ENCODE measurements at regions not wholly inside any gene's neighbourhood (a gene's known extent, or its start where the extent isn't known, plus 50 kb on each side); places are given as distances from the start of the nearest gene placed in this dataset.

GRCh38 chr10:3245395-3245794, 72.8 kb upstream of the PITRM1 start:
- no peaks in the 10 kb centered on the region for H3K9me3 ChIP-seq (ENCODE audit: insufficient read depth, low read depth, low read length)
- no peaks in the 10 kb centered on the region for H3F3A ChIP-seq (ENCODE audit: low read depth)
- no peak for TF ChIP-seq CTCF (conservative IDR thresholded peaks at IDR 0.05; ENCODE audit: low read length)
- no peak for TF ChIP-seq EZH2phosphoT487 (IDR thresholded peaks at IDR 0.05; ENCODE audit: borderline replicate concordance)
- no peaks in the 10 kb centered on the region for H3K27me3 ChIP-seq (ENCODE audit: insufficient read depth, low read length, poor library complexity, severe bottlenecking)
- H3K4me2 ChIP-seq (ENCODE audit: low read depth, low read length, poor library complexity, severe bottlenecking): no peak overlapping the region
- H3K9me2 ChIP-seq (replicated peaks; ENCODE audit: low read depth, low read length): no peaks in the 10 kb centered on the region
- no peaks in the 10 kb centered on the region for H3K36me3 ChIP-seq (ENCODE audit: insufficient read depth, low read length)
- H2AFZ ChIP-seq (ENCODE audit: low read length): no peak overlapping the region
- H3K4me1 ChIP-seq (ENCODE audit: insufficient read depth, low read length, poor library complexity, severe bottlenecking): no peaks in the 10 kb centered on the region
- no peak overlapping the region for H3K9ac ChIP-seq (ENCODE audit: low read depth, low read length, poor library complexity, severe bottlenecking)
- H3K79me2 ChIP-seq (ENCODE audit: insufficient read depth, low read length): no peaks in the 10 kb centered on the region
- no peaks in the 10 kb centered on the region for H4K20me1 ChIP-seq (ENCODE audit: insufficient read depth, low read length, poor library complexity, severe bottlenecking)
- no peak overlapping the region for H3K4me3 ChIP-seq (ENCODE audit: low read length, poor library complexity, severe bottlenecking)

GRCh38 chr10:3241967-3242650, 69.5 kb upstream of the PITRM1 start:
- H3K9ac ChIP-seq (ENCODE audit: low read depth, low read length, poor library complexity, severe bottlenecking): no peak overlapping the region

GRCh38 chr10:3241274-3241921, 68.8 kb upstream of the PITRM1 start:
- TF ChIP-seq EZH2phosphoT487 (IDR thresholded peaks at IDR 0.05; ENCODE audit: borderline replicate concordance) (no peak), CTCF (conservative IDR thresholded peaks at IDR 0.05; ENCODE audit: low read length) (no peak)
- Histone ChIP-seq H3K36me3 (ENCODE audit: insufficient read depth, low read length) (no peaks in the 10 kb centered on the region), H3K27me3 (ENCODE audit: insufficient read depth, low read length, poor library complexity, severe bottlenecking) (no peaks in the 10 kb centered on the region), H3K9me2 (replicated peaks; ENCODE audit: low read depth, low read length) (no peaks in the 10 kb centered on the region), H3K4me1 (ENCODE audit: insufficient read depth, low read length, poor library complexity, severe bottlenecking) (no peaks in the 10 kb centered on the region), H3K9ac (ENCODE audit: low read depth, low read length, poor library complexity, severe bottlenecking) (no peak overlapping the region), H2AFZ (ENCODE audit: low read length) (no peak overlapping the region), H3K4me2 (ENCODE audit: low read depth, low read length, poor library complexity, severe bottlenecking) (no peak overlapping the region), H3F3A (ENCODE audit: low read depth) (no peaks in the 10 kb centered on the region), H3K4me3 (ENCODE audit: low read length, poor library complexity, severe bottlenecking) (no peak overlapping the region), H3K79me2 (ENCODE audit: insufficient read depth, low read length) (no peaks in the 10 kb centered on the region), H3K9me3 (ENCODE audit: insufficient read depth, low read depth, low read length) (no peaks in the 10 kb centered on the region), H4K20me1 (ENCODE audit: insufficient read depth, low read length, poor library complexity, severe bottlenecking) (no peaks in the 10 kb centered on the region)

More at GRCh38 chr10:3241967-3242650, 69.5 kb upstream of the PITRM1 start:
- no peaks in the 10 kb centered on the region for H3K36me3 ChIP-seq (ENCODE audit: insufficient read depth, low read length)
- no peaks in the 10 kb centered on the region for H3K9me2 ChIP-seq (replicated peaks; ENCODE audit: low read depth, low read length)
- no peaks in the 10 kb centered on the region for H3F3A ChIP-seq (ENCODE audit: low read depth)
- H3K79me2 ChIP-seq (ENCODE audit: insufficient read depth, low read length): no peaks in the 10 kb centered on the region
- H3K4me3 ChIP-seq (ENCODE audit: low read length, poor library complexity, severe bottlenecking): no peak overlapping the region
- no peak overlapping the region for H2AFZ ChIP-seq (ENCODE audit: low read length)
- TF ChIP-seq EZH2phosphoT487 (IDR thresholded peaks at IDR 0.05; ENCODE audit: borderline replicate concordance) (no peak), CTCF (conservative IDR thresholded peaks at IDR 0.05; ENCODE audit: low read length) (no peak)
- H3K4me2 ChIP-seq (ENCODE audit: low read depth, low read length, poor library complexity, severe bottlenecking): no peak overlapping the region
- no peaks in the 10 kb centered on the region for H4K20me1 ChIP-seq (ENCODE audit: insufficient read depth, low read length, poor library complexity, severe bottlenecking)
- no peaks in the 10 kb centered on the region for H3K4me1 ChIP-seq (ENCODE audit: insufficient read depth, low read length, poor library complexity, severe bottlenecking)
- no peaks in the 10 kb centered on the region for H3K27me3 ChIP-seq (ENCODE audit: insufficient read depth, low read length, poor library complexity, severe bottlenecking)
- H3K9me3 ChIP-seq (ENCODE audit: insufficient read depth, low read depth, low read length): no peaks in the 10 kb centered on the region
